Suprapubic skin (tissue), 4 donors: ENCODE measurements at regions not wholly inside any gene's neighbourhood (a gene's known extent, or its start where the extent isn't known, plus 50 kb on each side); places are given as distances from the start of the nearest gene placed in this dataset.

Source experiments
- DNase-seq, 2 donors: peaks; one replicate each; pipeline ENCODE4 v3.0.0-alpha.2; 2019; ENCODE audit warnings: low spot score in 2 of 2
- H3K27ac ChIP-seq: fragments of 200-600 bp; sonication (generic); one replicate; pipeline ENCODE4 v1.5.1; 2019
- H3K27me3 ChIP-seq: fragments of 200-600 bp; sonication (generic); one replicate; pipeline ENCODE4 v1.5.1; 2019
- H3K36me3 ChIP-seq: fragments of 200-600 bp; sonication (generic); one replicate; pipeline ENCODE4 v1.5.1; 2019
- H3K4me1 ChIP-seq: fragments of 200-600 bp; sonication (generic); one replicate; pipeline ENCODE4 v1.5.1; 2019
- H3K4me3 ChIP-seq: fragments of 200-600 bp; sonication (generic); one replicate; pipeline ENCODE4 v1.5.1; 2019; ENCODE audit warnings: mild to moderate bottlenecking
- H3K9me3 ChIP-seq: fragments of 200-600 bp; sonication (generic); one replicate; pipeline ENCODE4 v1.5.1; 2019
- EP300 ChIP-seq: sonication (generic); formaldehyde crosslinking; IDR thresholded peaks from one replicate; pipeline ENCODE4 v1.6.1; 2017; ENCODE audit warnings: antibody characterized with exemption
- POLR2A ChIP-seq, 2 donors: fragments of 450-650 bp; IDR thresholded peaks; one replicate each; pipeline ENCODE4 v1.6.1; 2017; ENCODE audit warnings: antibody characterized with exemption in 2 of 2, mild to moderate bottlenecking in 2 of 2, moderate library complexity in 2 of 2
- POLR2AphosphoS5 ChIP-seq, 3 donors: sonication (generic); formaldehyde crosslinking; IDR thresholded peaks; one replicate each; pipeline ENCODE4 v1.6.1; 2017; ENCODE audit warnings: antibody characterized with exemption in 3 of 3
- WGBS: methylation state at CpG from one replicate; pipeline ENCODE4 v1.1.5; 2018; 5-methylcytosine and 5-hydroxymethylcytosine counted together
- TF ChIP-seq, protein P1 (sequence below), 2 donors: fragments of 200-600 bp in 1 of 2; fragments of 450-650 bp in 1 of 2; sonication (generic) in 1 of 2; IDR thresholded peaks; one replicate each; pipeline ENCODE4 v1.5.1; 2016 to 2019; ENCODE audit warnings: antibody characterized with exemption in 2 of 2, mild to moderate bottlenecking in 1 of 2, moderate library complexity in 1 of 2

DNA sequence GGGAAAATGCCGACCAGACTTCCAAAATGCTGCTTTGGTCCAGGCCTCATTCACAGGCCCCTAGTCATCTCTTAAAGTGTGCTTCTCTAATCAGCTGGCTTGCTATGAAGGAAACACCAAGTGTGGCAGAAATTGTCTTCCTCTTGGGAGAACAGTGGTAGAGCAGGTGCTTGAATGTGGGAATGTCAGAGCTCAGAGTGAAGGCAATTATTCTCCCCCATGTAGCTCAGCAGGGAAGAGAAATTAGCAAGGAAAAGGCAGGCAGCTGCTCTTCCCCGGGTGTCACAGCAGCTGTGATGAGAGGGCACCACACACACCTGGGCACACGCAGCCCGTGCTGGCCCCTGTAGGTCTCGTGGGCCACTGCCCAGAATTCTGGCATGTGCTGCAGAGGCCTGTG, 358.5 kb downstream of the WDR72 start:
- H3K27me3 ChIP-seq = no peaks in the 10 kb centered on the region
- no peaks in the 10 kb centered on the region for H3K36me3 ChIP-seq
- WGBS = 83% methylated on average over 5 of the region's 5 CpGs
- no peaks in the 10 kb centered on the region for H3K4me1 ChIP-seq
- no peak overlapping the region for H3K4me3 ChIP-seq
- DNase-seq = no peak
- H3K9me3 ChIP-seq = no peaks in the 10 kb centered on the region
- no peak overlapping the region for H3K27ac ChIP-seq
- TF ChIP-seq EP300 (no peak), POLR2AphosphoS5 (IDR thresholded peaks at IDR 0.05) (no peak), POLR2A (IDR thresholded peaks at IDR 0.05) (no peak)
- TF ChIP-seq, protein P1, sequence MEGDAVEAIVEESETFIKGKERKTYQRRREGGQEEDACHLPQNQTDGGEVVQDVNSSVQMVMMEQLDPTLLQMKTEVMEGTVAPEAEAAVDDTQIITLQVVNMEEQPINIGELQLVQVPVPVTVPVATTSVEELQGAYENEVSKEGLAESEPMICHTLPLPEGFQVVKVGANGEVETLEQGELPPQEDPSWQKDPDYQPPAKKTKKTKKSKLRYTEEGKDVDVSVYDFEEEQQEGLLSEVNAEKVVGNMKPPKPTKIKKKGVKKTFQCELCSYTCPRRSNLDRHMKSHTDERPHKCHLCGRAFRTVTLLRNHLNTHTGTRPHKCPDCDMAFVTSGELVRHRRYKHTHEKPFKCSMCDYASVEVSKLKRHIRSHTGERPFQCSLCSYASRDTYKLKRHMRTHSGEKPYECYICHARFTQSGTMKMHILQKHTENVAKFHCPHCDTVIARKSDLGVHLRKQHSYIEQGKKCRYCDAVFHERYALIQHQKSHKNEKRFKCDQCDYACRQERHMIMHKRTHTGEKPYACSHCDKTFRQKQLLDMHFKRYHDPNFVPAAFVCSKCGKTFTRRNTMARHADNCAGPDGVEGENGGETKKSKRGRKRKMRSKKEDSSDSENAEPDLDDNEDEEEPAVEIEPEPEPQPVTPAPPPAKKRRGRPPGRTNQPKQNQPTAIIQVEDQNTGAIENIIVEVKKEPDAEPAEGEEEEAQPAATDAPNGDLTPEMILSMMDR (IDR thresholded peaks at IDR 0.05) = no peak

DNA sequence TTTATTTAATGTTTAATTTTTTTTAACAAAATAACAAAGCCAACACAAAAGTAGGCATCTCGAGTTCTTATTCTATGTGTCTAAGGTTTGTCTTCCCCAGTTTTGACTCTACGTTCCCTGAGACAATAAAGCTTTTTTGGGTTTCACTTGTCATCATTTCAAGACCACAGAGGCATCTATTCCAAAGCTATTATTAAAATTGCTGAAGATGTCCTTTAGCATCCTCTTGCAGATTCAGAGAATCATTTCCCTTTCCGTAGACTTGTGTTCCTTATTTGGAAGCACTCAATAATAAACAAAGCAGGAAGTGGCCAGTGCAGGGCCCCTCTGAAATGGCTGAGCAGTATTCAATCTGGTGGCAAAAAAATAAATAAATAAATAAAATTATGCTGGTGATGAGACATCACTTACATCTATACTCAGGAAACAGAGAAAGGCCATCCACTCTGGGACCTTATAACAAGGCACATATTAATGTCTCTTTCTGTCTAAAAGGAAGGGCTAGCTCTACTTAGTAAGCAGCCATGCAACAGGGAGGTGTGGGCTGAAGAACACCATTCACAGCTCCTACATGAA, 362.3 kb downstream of the WDR72 start:
- no peaks in the 10 kb centered on the region for H3K4me1 ChIP-seq
- TF ChIP-seq POLR2A (IDR thresholded peaks at IDR 0.05) (no peak), EP300 (no peak), POLR2AphosphoS5 (IDR thresholded peaks at IDR 0.05) (no peak)
- TF ChIP-seq, protein P1 (IDR thresholded peaks at IDR 0.05) = no peak
- no peaks in the 10 kb centered on the region for H3K9me3 ChIP-seq
- H3K27ac ChIP-seq = no peak overlapping the region
- no peak for DNase-seq
- WGBS = 74% methylated on average over 3 of the region's 3 CpGs
- H3K4me3 ChIP-seq = no peak overlapping the region
- no peaks in the 10 kb centered on the region for H3K27me3 ChIP-seq
- no peaks in the 10 kb centered on the region for H3K36me3 ChIP-seq

DNA sequence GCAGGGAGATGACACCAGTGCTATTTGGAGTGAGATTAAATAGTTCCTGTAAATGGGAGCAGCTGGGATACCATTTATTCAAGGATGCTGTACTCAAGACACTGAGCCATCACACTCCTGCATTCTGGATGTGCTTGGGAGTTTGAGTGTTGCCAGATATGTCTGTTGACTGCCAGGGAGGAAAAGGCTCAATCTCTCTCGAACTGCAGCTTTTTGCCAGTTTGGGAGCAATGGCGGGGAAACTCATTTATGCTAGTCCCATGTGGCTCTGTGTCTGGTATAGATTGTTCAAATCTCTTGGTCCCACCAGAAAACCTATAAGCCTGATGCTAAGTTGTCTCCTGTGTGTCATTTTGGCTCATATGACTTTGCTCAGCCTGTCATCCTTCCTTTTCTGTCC, 363.6 kb downstream of the WDR72 start:
- 61% methylated on average over 2 of the region's 2 CpGs for WGBS

DNA sequence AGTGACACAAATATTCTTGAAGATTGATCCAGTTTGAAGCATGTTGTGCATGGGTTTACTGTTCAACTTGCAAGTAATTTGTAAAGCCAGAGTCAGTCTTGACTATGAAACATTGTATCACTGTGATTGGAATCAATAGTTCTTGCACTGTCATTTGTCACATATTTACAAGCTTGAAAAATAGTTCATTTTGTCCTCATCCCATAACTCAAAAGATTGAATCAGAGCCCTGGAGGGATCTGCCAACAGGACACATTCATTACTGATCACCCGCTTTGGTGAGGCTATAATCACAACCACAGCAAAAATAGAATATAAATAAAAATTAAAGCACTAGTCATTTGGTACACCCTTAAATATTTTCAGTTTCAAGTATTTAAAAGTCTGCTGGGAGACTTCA, 368.9 kb downstream of the WDR72 start:
- no peak overlapping the region for H3K4me3 ChIP-seq
- no peaks in the 10 kb centered on the region for H3K4me1 ChIP-seq
- H3K27me3 ChIP-seq = no peaks in the 10 kb centered on the region
- no peaks in the 10 kb centered on the region for H3K36me3 ChIP-seq
- no peak for DNase-seq
- 69% methylated on average over 1 of the region's 1 CpG for WGBS
- no peak overlapping the region for H3K27ac ChIP-seq
- no peaks in the 10 kb centered on the region for H3K9me3 ChIP-seq
- TF ChIP-seq, protein P1 (IDR thresholded peaks at IDR 0.05) = no peak
- TF ChIP-seq EP300 = no peak
- TF ChIP-seq POLR2AphosphoS5 (IDR thresholded peaks at IDR 0.05) = no peak
- no peak for TF ChIP-seq POLR2A (IDR thresholded peaks at IDR 0.05)

More for the DNA sequence above, 363.6 kb downstream of the WDR72 start:
- Histone ChIP-seq H3K4me1 (no peaks in the 10 kb centered on the region), H3K9me3 (no peaks in the 10 kb centered on the region), H3K27me3 (no peaks in the 10 kb centered on the region), H3K27ac (no peak overlapping the region), H3K36me3 (no peaks in the 10 kb centered on the region), H3K4me3 (no peak overlapping the region)
- no peak for DNase-seq
- TF ChIP-seq POLR2A (IDR thresholded peaks at IDR 0.05) = no peak
- TF ChIP-seq EP300 = no peak
- no peak for TF ChIP-seq POLR2AphosphoS5 (IDR thresholded peaks at IDR 0.05)
- TF ChIP-seq, protein P1 (IDR thresholded peaks at IDR 0.05) = no peak

DNA sequence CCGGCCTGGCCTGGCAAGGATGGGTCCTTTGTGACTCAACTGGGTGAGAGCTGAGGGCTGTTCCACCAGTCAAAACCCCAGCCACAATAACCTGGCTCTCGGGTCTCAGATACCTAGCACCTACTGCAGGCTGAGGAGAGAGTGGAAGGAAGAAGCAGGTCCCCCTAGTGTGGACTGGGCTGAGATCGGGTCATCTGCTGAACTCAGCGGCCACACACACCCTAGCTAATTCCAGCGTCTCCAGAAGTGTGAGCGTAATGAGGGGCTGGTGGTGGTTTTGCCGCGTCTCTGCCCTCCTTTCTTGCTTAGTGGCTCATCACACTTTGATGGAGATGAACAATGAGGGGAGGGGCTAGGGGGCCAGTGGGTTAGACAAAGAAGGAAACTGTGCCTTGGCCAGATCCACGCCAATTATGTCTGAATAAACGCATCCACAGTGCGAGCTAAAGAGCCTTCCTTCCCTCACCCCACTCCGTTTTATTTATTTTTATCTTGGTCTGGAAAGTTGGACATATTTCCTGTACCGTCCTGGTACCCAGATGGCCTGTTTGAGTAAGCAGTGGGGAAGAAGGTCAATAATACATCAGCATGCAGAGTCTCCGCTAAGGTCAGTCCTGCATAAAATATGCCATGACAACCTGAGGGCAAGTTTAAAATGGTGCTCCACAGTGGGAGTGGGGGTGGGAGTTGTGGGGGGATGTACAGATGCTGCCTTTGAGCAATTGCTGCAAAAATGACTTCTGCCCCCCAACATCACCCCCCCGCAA, 370.0 kb downstream of the WDR72 start:
- Histone ChIP-seq H3K27ac (no peak overlapping the region), H3K27me3 (no peaks in the 10 kb centered on the region), H3K4me1 (no peaks in the 10 kb centered on the region), H3K4me3 (no peak overlapping the region), H3K9me3 (no peaks in the 10 kb centered on the region), H3K36me3 (no peaks in the 10 kb centered on the region)
- TF ChIP-seq POLR2A (IDR thresholded peaks at IDR 0.05) (no peak), EP300 (no peak), POLR2AphosphoS5 (IDR thresholded peaks at IDR 0.05) (no peak)
- TF ChIP-seq, protein P1 (IDR thresholded peaks at IDR 0.05) = no peak
- WGBS = 76% methylated on average over 15 of the region's 15 CpGs
- no peak for DNase-seq
